SU-DHL-6 (cell line): ENCODE measurements at regions not wholly inside any gene's neighbourhood (a gene's known extent, or its start where the extent isn't known, plus 50 kb on each side); places are given as distances from the start of the nearest gene placed in this dataset.

Source experiments
- CTCF ChIP-seq: fragments of 200-600 bp; sonication (generic); IDR thresholded peaks from one replicate; pipeline ENCODE4 v1.5.1; 2017; ENCODE audit warnings: antibody characterized with exemption, mild to moderate bottlenecking, low read length, moderate library complexity; ENCODE audit not compliant: insufficient read depth, poor library complexity, severe bottlenecking
- EZH2phosphoT487 ChIP-seq: fragments of 200-600 bp; sonication (generic), shearing (Covaris generic); conservative IDR thresholded peaks from 2 replicates; pipeline ENCODE4 v1.6.1; 2018; ENCODE audit warnings: mild to moderate bottlenecking, antibody characterized with exemption, low read length, moderate library complexity, mixed read lengths

GRCh38 chr20:40813029-40813431, 124.0 kb upstream of the MAFB start:
- TF ChIP-seq CTCF (no peak), EZH2phosphoT487 (no peak)
